GM12864 (cell line): ENCODE measurements at regions not wholly inside any gene's neighbourhood (a gene's known extent, or its start where the extent isn't known, plus 50 kb on each side); places are given as distances from the start of the nearest gene placed in this dataset.

ENCODE experiments used
- DNase-seq: peaks from one replicate; pipeline ENCODE4 v3.0.0-alpha.2; 2011; ENCODE audit warnings: low read depth
- H3K4me3 ChIP-seq: 2 replicates; pipeline ENCODE4 v1.5.1; 2011; ENCODE audit warnings: mild to moderate bottlenecking, low read depth, low read length, control low read depth
- CTCF ChIP-seq: IDR thresholded peaks from 2 replicates; pipeline ENCODE4 v1.5.1; 2011; ENCODE audit warnings: low read depth, mild to moderate bottlenecking, moderate library complexity, low read length, control low read depth, inconsistent platforms; ENCODE audit errors: missing control alignments

- no peak for DNase-seq
- H3K4me3 ChIP-seq = no peak overlapping the region
- TF ChIP-seq CTCF = no peak
Measured at GRCh38 chr18:60563082-60563481, 190.5 kb upstream of the MC4R start.

DNA sequence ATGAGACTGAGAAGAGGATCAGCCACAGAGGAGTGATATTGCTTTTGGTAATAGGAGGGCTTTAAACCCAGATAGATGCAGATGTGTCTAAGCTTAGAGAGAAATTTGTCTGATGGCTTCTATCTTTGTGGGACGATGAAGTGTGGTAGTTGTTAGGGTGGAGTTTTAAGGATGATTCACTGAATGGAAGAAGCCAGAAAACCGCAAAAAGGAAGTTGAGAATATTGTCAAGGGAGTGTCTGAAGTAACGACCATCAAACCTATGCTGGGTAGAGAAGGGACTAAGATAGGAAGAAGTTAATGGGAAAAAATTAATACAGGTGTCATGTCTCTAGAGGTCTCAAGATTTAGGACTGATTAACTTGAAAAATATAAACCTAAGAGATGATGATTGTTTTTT is 195.6 kb upstream of the MC4R start:
- DNase-seq = no peak
- no peak overlapping the region for H3K4me3 ChIP-seq
- TF ChIP-seq CTCF = no peak

DNA sequence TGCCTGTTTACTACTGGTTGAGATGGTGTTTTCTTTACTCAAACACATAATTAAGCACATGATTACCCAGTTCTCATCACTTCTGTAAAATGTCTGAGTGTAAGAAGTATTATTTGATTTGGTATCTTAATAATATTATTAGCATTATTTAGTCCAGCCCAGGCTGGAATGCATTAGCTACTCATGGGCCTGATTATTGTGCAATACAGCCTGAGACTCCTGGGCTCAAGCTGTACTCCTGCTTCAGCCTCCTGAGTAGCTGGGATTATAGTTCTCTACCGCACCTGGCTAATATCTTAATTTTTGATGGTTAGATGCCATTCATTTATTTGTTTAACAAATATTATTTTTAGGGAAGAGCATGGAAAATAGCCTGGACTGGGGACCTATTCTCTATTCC is 197.6 kb upstream of the MC4R start:
- no peak for DNase-seq
- no peak overlapping the region for H3K4me3 ChIP-seq
- no peak for TF ChIP-seq CTCF

- DNase-seq = no peak
- H3K4me3 ChIP-seq = no peak overlapping the region
- TF ChIP-seq CTCF = no peak
Measured at GRCh38 chr18:60577457-60577856, 204.9 kb upstream of the MC4R start.

- TF ChIP-seq CTCF = no peak
- no peak for DNase-seq
Measured at GRCh38 chr18:60585670-60586069, 213.1 kb upstream of the MC4R start.

GRCh38 chr18:60593249-60593648 is 220.7 kb upstream of the MC4R start:
- TF ChIP-seq CTCF = no peak
- H3K4me3 ChIP-seq = no peak overlapping the region
- DNase-seq = no peak

More at GRCh38 chr18:60585670-60586069, 213.1 kb upstream of the MC4R start:
- no peak overlapping the region for H3K4me3 ChIP-seq

DNA sequence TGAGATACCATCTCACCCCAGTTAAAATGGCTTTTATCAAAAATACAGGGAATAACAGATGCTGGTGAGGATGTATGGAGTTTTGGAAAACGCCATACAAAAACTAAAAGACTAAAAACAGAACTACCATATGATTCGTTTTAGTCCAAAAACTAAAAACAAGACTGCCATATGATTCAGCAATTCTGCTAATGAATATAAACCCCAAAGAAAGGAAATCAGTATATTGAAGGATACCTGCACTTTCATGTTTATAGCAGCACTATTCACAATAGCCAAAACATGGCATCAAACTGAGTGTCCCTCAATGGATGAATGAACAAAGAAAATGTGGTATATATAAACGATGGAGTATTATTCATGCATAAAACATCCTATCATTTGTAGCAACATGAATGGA is 224.4 kb upstream of the MC4R start:
- DNase-seq = no peak
- H3K4me3 ChIP-seq = no peak overlapping the region

More for the DNA sequence above, 224.4 kb upstream of the MC4R start:
- TF ChIP-seq CTCF = no peak
